ENCODE measurements at regions not wholly inside any gene's neighbourhood (a gene's known extent, or its start where the extent isn't known, plus 50 kb on each side); places are given as distances from the start of the nearest gene placed in this dataset.

DNA sequence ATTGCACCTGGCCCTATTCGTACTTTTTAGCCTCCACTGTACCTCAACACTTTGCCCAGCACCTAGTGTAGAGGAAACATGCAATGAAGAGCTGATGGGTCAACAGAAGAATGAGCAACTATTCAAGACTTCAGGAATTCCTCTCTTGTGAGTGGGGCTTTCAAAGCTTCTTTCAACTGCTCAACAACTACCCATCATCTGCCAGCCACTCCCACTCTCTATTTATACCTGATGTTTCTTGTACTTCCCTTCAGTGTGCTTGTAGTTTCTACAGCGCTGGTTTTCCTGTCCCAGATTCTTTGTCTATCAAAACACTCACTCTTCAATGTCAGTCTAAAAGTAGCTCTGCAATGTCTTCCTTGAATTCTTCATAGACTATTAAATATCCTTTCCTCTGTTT lies 168.3 kb upstream of the LPP start:
- Histone ChIP-seq H3K27ac (no peak overlapping the region), H3K9me3 (no peaks in the 10 kb centered on the region), H3K4me1 (peaks cover 0 to 35% (median 8%) of the 10 kb centered on the region in 6 donors), H3K36me3 (no peaks in the 10 kb centered on the region), H3K4me3 (no peak overlapping the region), H3K27me3 (replicated peaks in 1 of 7) (no peaks in the 10 kb centered on the region)
- TF ChIP-seq POLR2A (IDR thresholded peaks at IDR 0.05), result no peak
- TF ChIP-seq POLR2AphosphoS5 (IDR thresholded peaks at IDR 0.05), result no peak
- TF ChIP-seq, protein P1, sequence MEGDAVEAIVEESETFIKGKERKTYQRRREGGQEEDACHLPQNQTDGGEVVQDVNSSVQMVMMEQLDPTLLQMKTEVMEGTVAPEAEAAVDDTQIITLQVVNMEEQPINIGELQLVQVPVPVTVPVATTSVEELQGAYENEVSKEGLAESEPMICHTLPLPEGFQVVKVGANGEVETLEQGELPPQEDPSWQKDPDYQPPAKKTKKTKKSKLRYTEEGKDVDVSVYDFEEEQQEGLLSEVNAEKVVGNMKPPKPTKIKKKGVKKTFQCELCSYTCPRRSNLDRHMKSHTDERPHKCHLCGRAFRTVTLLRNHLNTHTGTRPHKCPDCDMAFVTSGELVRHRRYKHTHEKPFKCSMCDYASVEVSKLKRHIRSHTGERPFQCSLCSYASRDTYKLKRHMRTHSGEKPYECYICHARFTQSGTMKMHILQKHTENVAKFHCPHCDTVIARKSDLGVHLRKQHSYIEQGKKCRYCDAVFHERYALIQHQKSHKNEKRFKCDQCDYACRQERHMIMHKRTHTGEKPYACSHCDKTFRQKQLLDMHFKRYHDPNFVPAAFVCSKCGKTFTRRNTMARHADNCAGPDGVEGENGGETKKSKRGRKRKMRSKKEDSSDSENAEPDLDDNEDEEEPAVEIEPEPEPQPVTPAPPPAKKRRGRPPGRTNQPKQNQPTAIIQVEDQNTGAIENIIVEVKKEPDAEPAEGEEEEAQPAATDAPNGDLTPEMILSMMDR (IDR thresholded peaks at IDR 0.05 in 8 of 11, conservative IDR thresholded peaks at IDR 0.05 in 3 of 11), result no peak
- no peak for DNase-seq
- 64 to 85% (median 72%) methylated on average over 2 of the region's 2 CpGs for WGBS, 5 donors
- intact Hi-C loops (cut with DNase I; ENCODE audit: low total_unique reads), result no loop called here

DNA sequence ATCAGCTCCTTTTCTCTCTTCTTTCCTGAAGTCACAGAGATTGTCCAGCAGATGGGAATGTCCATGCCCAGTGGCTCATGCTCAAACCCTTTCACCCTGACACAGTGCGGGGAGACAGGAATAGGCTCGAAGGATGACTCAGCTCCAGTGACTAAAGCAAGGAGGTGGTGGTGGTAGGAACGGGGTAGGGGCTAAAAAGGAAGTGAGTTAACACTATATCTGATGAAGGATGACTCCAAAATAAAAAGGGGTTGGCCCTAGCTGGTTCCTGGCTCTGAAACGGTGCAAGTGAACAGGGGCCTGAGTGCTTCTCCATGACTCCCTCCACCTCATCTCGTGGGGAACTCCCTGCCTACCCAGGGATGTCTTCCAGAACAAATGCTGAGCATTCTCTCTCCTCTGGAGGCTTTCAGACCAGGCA lies 167.4 kb upstream of the LPP start:
- DNase-seq, result no peak
- H3K36me3 ChIP-seq, result no peaks in the 10 kb centered on the region
- WGBS, 5 donors, result 18 to 40% (median 29%) methylated on average over 5 of the region's 5 CpGs

DNA sequence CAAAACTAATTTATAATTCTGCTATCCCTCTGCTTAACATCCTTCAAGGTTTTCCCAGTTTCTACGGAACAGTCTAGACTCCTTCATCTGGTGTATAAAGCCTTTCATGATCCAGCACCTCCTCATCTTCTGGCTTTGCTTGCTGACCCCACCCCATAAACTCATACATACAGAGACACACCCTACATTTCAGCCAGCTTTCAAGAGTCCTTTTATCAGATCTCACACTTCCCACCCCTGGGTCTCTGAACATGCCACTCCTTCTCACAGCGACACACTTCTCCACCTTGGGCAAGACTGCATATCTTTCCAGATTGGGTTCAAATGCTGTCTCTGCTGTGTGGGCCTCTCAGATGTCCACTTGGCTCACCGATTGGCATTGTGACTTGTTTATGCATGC lies 166.8 kb upstream of the LPP start:
- no peak for DNase-seq
- H3K36me3 ChIP-seq, result no peaks in the 10 kb centered on the region
- no peaks in the 10 kb centered on the region for H3K9me3 ChIP-seq
- intact Hi-C loops (cut with DNase I; ENCODE audit: low total_unique reads), result no loop called here
- peaks cover 0 to 33% (median 7%) of the 10 kb centered on the region in 6 donors for H3K4me1 ChIP-seq
- H3K27me3 ChIP-seq (replicated peaks in 1 of 7), result no peaks in the 10 kb centered on the region
- H3K4me3 ChIP-seq, result no peak overlapping the region
- 70 to 89% (median 73%) methylated on average over 3 of the region's 3 CpGs for WGBS, 5 donors
- TF ChIP-seq, protein P1 (IDR thresholded peaks at IDR 0.05 in 8 of 11, conservative IDR thresholded peaks at IDR 0.05 in 3 of 11), result no peak
- TF ChIP-seq POLR2A (IDR thresholded peaks at IDR 0.05) (no peak), POLR2AphosphoS5 (IDR thresholded peaks at IDR 0.05) (no peak)
- peak overlapping the region in 1 of 8 donors; percentile 12 for H3K27ac ChIP-seq

More for the DNA sequence above, 167.4 kb upstream of the LPP start:
- Histone ChIP-seq H3K27me3 (replicated peaks in 1 of 7) (no peaks in the 10 kb centered on the region), H3K4me1 (peaks cover 0 to 33% (median 7%) of the 10 kb centered on the region in 6 donors), H3K4me3 (no peak overlapping the region), H3K27ac (peak overlapping the region in 1 of 8 donors; percentile 12), H3K9me3 (no peaks in the 10 kb centered on the region)
- intact Hi-C loops (cut with DNase I; ENCODE audit: low total_unique reads), result no loop called here
- TF ChIP-seq POLR2A (IDR thresholded peaks at IDR 0.05), result no peak
- TF ChIP-seq, protein P1 (IDR thresholded peaks at IDR 0.05 in 8 of 11, conservative IDR thresholded peaks at IDR 0.05 in 3 of 11), result no peak
- TF ChIP-seq POLR2AphosphoS5 (IDR thresholded peaks at IDR 0.05), result no peak

DNA sequence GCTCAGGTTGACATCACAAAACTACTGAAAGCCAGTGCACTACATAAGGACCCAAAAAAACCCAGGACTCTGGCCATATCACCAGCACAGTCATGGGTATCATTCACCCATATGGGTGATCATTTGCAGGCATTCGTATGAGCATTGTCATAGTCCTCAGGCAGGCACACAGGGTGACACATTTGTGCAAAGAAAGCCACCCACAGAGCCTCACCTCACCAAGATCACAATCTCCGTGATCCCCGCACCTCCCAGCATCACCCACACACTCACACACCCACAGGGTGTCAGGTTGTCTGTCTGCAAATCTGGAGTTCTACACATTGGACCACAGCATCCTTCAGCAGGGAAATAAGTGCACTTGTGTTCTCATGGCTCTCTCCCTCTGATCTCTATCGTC lies 166.0 kb upstream of the LPP start:
- TF ChIP-seq POLR2AphosphoS5 (IDR thresholded peaks at IDR 0.05) (no peak), POLR2A (IDR thresholded peaks at IDR 0.05) (no peak)
- TF ChIP-seq, protein P1 (IDR thresholded peaks at IDR 0.05 in 8 of 11, conservative IDR thresholded peaks at IDR 0.05 in 3 of 11), result no peak
- 71 to 91% (median 82%) methylated on average over 4 of the region's 4 CpGs for WGBS, 5 donors
- intact Hi-C loops (cut with DNase I; ENCODE audit: low total_unique reads), result no loop called here
- H3K27ac ChIP-seq, result peak overlapping the region in 1 of 8 donors; percentile 11
- H3K27me3 ChIP-seq (replicated peaks in 1 of 7), result no peaks in the 10 kb centered on the region
- no peaks in the 10 kb centered on the region for H3K9me3 ChIP-seq
- peaks cover 0 to 33% (median 7%) of the 10 kb centered on the region in 6 donors for H3K4me1 ChIP-seq
- H3K4me3 ChIP-seq, result no peak overlapping the region
- DNase-seq, result no peak
- no peaks in the 10 kb centered on the region for H3K36me3 ChIP-seq

Measured in spleen (tissue), 11 donors.